ENCODE measurements at regions not wholly inside any gene's neighbourhood (a gene's known extent, or its start where the extent isn't known, plus 50 kb on each side); places are given as distances from the start of the nearest gene placed in this dataset.

DNA sequence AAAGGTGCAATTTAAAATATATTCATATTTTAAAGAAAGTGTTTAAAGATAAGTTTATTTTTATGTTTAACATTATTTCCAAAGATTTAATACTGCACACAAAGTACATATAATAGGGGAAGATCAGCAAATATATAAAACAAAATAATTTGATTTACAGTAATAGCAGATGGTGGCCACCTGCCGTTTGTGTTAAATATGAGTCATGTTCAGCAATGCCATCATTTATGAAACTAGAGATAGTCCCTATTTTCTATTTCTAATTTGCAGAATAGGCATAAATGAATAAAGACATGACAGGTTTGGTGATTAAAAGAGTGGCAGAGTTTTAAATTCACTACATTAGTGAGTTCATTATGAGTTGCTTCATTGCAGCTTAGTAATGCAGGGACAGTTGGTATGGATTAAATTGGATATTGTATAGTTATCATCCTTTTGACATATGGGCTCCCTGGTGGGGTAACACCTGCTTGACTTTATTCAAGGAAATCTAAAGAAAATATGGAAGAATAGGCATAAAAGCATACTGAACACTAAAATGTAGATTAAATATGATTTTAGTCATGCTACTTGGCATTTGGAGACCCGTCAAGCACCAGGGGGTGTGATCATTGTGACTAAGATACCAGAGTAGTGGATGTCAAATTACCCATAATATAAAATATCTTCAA is 78.8 kb upstream of the BANK1 start:
- Histone ChIP-seq H3K4me3 (no peak overlapping the region), H3K9me3 (peaks cover 1 to 9% (median 4%) of the 10 kb centered on the region in 4 donors), H3K27ac (no peak overlapping the region), H3K36me3 (no peaks in the 10 kb centered on the region), H3K4me1 (no peaks in the 10 kb centered on the region), H3K27me3 (no peaks in the 10 kb centered on the region)
- WGBS, 5 donors = 69 to 77% (median 76%) methylated on average over 2 of the region's 2 CpGs
- TF ChIP-seq EP300 (IDR thresholded peaks at IDR 0.05) = no peak
- TF ChIP-seq, protein P1, sequence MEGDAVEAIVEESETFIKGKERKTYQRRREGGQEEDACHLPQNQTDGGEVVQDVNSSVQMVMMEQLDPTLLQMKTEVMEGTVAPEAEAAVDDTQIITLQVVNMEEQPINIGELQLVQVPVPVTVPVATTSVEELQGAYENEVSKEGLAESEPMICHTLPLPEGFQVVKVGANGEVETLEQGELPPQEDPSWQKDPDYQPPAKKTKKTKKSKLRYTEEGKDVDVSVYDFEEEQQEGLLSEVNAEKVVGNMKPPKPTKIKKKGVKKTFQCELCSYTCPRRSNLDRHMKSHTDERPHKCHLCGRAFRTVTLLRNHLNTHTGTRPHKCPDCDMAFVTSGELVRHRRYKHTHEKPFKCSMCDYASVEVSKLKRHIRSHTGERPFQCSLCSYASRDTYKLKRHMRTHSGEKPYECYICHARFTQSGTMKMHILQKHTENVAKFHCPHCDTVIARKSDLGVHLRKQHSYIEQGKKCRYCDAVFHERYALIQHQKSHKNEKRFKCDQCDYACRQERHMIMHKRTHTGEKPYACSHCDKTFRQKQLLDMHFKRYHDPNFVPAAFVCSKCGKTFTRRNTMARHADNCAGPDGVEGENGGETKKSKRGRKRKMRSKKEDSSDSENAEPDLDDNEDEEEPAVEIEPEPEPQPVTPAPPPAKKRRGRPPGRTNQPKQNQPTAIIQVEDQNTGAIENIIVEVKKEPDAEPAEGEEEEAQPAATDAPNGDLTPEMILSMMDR (IDR thresholded peaks at IDR 0.05) = no peak
- TF ChIP-seq POLR2A (IDR thresholded peaks at IDR 0.05) = no peak
- TF ChIP-seq POLR2AphosphoS5 (IDR thresholded peaks at IDR 0.05) = no peak
- intact Hi-C loops (cut with DNase I; ENCODE audit: low total_unique reads) = no loop called here
- DNase-seq = no peak

DNA sequence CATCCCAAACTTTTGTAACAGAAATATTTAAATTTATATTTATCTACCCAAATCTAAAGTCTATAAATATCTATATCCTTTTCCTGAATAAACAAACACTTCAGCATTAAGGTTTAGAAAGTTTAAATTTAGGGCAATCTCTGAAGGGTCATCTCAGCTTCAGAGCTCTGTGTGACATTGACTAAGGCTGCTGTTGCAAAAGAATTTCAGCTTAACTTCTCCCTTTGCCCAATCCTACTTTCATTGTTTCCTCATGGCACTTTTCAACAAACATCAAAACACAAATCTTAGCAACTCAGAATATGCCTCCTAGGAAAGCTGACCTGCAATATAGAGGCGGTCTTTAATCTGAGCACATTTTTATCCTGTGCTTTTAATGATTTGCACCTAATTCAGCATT is 79.7 kb upstream of the BANK1 start:
- 89 to 95% (median 93%) methylated on average over 1 of the region's 1 CpG for WGBS, 5 donors
- no peaks in the 10 kb centered on the region for H3K27me3 ChIP-seq
- no peak for DNase-seq

DNA sequence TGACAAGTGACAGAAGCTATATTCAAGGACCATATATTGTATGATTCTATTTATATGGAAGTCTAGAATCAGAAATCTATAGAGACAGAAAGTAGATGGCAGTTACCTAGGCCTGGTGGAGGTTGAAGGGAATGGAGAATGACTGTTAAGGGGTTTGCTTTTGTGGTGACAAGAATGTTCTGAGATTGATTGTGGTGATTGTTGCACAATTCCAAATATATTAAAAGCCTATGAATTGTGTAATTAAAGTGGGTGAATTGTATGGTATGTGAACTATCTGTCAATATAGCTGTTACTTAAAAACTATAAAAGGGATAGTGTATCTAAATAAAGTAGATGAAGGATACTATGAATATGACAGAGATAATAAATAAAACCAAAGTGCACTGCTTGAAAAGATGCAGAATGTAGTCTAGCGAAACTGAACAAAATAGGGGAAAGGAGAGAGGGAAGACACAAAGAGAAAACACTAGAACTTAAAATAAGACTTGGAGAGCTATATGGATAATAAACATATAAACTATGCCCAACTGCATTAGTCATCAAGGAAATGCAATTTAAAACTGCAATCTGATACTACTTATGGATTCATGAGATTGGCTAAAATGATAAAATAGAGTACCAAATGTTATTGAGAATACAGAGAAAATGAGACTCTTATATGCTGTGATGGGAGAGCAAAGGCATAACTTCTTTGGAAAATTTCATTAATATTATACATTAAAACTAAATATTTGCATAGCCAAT is 82.1 kb upstream of the BANK1 start:
- intact Hi-C loops (cut with DNase I; ENCODE audit: low total_unique reads) = no loop called here
- no peak overlapping the region for H3K27ac ChIP-seq
- WGBS, 5 donors = 91 to 100% (median 98%) methylated on average over 1 of the region's 1 CpG
- H3K36me3 ChIP-seq = no peaks in the 10 kb centered on the region
- H3K4me1 ChIP-seq = no peaks in the 10 kb centered on the region
- TF ChIP-seq, protein P1 (IDR thresholded peaks at IDR 0.05) = no peak
- TF ChIP-seq POLR2A (IDR thresholded peaks at IDR 0.05) (no peak), POLR2AphosphoS5 (IDR thresholded peaks at IDR 0.05) (no peak), EP300 (IDR thresholded peaks at IDR 0.05) (no peak)
- no peak for DNase-seq
- no peaks in the 10 kb centered on the region for H3K27me3 ChIP-seq
- peaks cover 2 to 14% (median 6%) of the 10 kb centered on the region in 4 donors for H3K9me3 ChIP-seq
- no peak overlapping the region for H3K4me3 ChIP-seq

More for the DNA sequence above, 79.7 kb upstream of the BANK1 start:
- Histone ChIP-seq H3K9me3 (peaks cover 2 to 18% (median 8%) of the 10 kb centered on the region in 4 donors), H3K4me3 (no peak overlapping the region), H3K36me3 (no peaks in the 10 kb centered on the region), H3K27ac (no peak overlapping the region), H3K4me1 (no peaks in the 10 kb centered on the region)
- intact Hi-C loops (cut with DNase I; ENCODE audit: low total_unique reads) = no loop called here
- no peak for TF ChIP-seq POLR2AphosphoS5 (IDR thresholded peaks at IDR 0.05)
- TF ChIP-seq, protein P1 (IDR thresholded peaks at IDR 0.05) = no peak
- TF ChIP-seq EP300 (IDR thresholded peaks at IDR 0.05) = no peak
- TF ChIP-seq POLR2A (IDR thresholded peaks at IDR 0.05) = no peak

DNA sequence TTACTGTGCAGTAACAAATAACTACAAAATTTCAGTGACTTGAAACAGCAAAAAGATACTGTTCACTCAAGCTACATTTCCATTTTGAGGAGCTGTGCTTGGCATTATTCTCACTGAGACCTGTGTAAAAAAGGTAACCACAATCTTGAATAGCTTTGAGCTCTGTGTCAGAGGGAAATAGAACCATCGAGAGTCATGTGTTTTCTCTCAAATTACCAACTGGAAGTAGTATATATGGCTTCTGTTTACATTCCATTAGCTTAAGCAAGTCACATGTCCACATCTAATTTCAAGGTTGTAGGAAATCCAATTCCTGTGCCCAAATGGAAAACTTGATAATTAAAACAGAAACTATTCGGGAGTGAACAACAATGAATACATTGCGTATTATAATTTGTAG is 82.9 kb upstream of the BANK1 start:
- WGBS, 5 donors = 56 to 79% (median 67%) methylated on average over 3 of the region's 3 CpGs
- no peaks in the 10 kb centered on the region for H3K27me3 ChIP-seq
- TF ChIP-seq EP300 (IDR thresholded peaks at IDR 0.05) (no peak), POLR2A (IDR thresholded peaks at IDR 0.05) (no peak), POLR2AphosphoS5 (IDR thresholded peaks at IDR 0.05) (no peak)
- TF ChIP-seq, protein P1 (IDR thresholded peaks at IDR 0.05) = no peak
- no peak overlapping the region for H3K27ac ChIP-seq
- no peak overlapping the region for H3K4me3 ChIP-seq
- no peaks in the 10 kb centered on the region for H3K36me3 ChIP-seq
- no peaks in the 10 kb centered on the region for H3K4me1 ChIP-seq
- peaks cover 0 to 14% (median 6%) of the 10 kb centered on the region in 4 donors for H3K9me3 ChIP-seq
- DNase-seq = no peak
- intact Hi-C loops (cut with DNase I; ENCODE audit: low total_unique reads) = no loop called here
